Esophagus squamous epithelium (tissue), 5 donors: ENCODE measurements at regions not wholly inside any gene's neighbourhood (a gene's known extent, or its start where the extent isn't known, plus 50 kb on each side); places are given as distances from the start of the nearest gene placed in this dataset.

Source experiments
- DNase-seq: peaks from one replicate; lab custom pipeline; 2025; lab: John Stamatoyannopoulos, UW
- H3K27ac ChIP-seq, 4 donors: fragments of 200-600 bp; sonication (generic); one replicate each; pipeline ENCODE4 v1.5.1; 2016 to 2019; ENCODE audit warnings: mild to moderate bottlenecking in 1 of 4
- H3K27me3 ChIP-seq, 4 donors: fragments of 200-600 bp; sonication (generic); 1 replicate in 3 of 4; 2 replicates in 1 of 4; pipeline versions ENCODE4 v1.5.1 to v1.6.0; 2017 to 2021; ENCODE audit warnings: antibody characterized with exemption in 1 of 4
- H3K36me3 ChIP-seq, 3 donors: fragments of 200-600 bp; sonication (generic); one replicate each; pipeline ENCODE4 v1.5.1; 2016 to 2019
- H3K4me1 ChIP-seq, 3 donors: fragments of 200-600 bp; sonication (generic); one replicate each; pipeline ENCODE4 v1.5.1; 2017 to 2019
- H3K4me3 ChIP-seq, 4 donors: fragments of 200-600 bp; sonication (generic); 1 replicate in 3 of 4; 2 replicates in 1 of 4; pipeline ENCODE4 v1.5.1; 2016 to 2019; ENCODE audit warnings: mild to moderate bottlenecking in 2 of 4, moderate library complexity in 1 of 4
- H3K9me3 ChIP-seq, 3 donors: fragments of 200-600 bp; sonication (generic); one replicate each; pipeline ENCODE4 v1.5.1; 2016 to 2019
- POLR2A ChIP-seq, 4 donors: fragments of 450-650 bp; IDR thresholded peaks; one replicate each; pipeline ENCODE4 v1.6.1; 2017; ENCODE audit warnings: antibody characterized with exemption in 4 of 4, mild to moderate bottlenecking in 4 of 4, moderate library complexity in 3 of 4
- whole genome bisulfite sequencing, 2 donors: methylation state at CpG; one replicate each; pipeline ENCODE4 v1.1.5; 2018; 5-methylcytosine and 5-hydroxymethylcytosine counted together
- intact Hi-C: fragments of 100-400 bp; cut with DNase I; formaldehyde crosslinking; loops from one replicate; pipeline ENCODE4 v1.15.0; 2022
- TF ChIP-seq, protein P1 (sequence below), 6 experiments: fragments of 450-650 bp in 4 of 6; fragments of 200-600 bp in 2 of 6; sonication (generic) in 2 of 6; IDR thresholded peaks; one replicate each; pipeline ENCODE4 v1.5.1; 2016 to 2019; ENCODE audit warnings: antibody characterized with exemption in 6 of 6, mild to moderate bottlenecking in 4 of 6, moderate library complexity in 4 of 6
- donor health status: DM: yes; HTN: yes; CAD: no.

DNA sequence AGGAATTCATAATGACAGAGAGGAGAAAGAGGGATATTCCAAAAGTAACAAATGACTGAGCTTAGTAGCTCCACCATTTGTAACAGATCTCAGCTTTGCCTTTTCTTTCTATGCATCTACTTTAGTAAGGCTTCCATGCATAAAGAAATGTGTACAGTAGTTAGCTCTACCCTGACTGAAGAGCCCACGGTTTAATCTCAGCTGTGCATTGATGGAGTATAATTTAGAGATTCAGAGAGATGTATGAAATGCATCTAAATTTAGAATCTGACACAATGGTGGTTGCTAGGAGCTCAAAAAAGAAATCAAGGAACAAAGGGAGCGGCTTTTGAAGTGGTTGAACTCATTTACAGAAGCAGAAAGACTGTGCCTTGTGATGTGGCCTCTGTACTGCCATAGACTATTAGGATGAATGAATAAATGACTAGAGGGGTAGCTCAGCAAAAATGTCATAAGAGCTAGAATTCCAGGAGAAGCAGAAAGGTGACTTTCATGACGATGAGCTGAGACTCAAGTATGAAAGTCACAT lies 838.6 kb downstream of the RPS29 start:
- Histone ChIP-seq H3K27me3 (no peaks in the 10 kb centered on the region), H3K4me3 (no peak overlapping the region), H3K9me3 (no peaks in the 10 kb centered on the region), H3K4me1 (no peaks in the 10 kb centered on the region), H3K36me3 (no peaks in the 10 kb centered on the region), H3K27ac (no peak overlapping the region)
- TF ChIP-seq, protein P1, sequence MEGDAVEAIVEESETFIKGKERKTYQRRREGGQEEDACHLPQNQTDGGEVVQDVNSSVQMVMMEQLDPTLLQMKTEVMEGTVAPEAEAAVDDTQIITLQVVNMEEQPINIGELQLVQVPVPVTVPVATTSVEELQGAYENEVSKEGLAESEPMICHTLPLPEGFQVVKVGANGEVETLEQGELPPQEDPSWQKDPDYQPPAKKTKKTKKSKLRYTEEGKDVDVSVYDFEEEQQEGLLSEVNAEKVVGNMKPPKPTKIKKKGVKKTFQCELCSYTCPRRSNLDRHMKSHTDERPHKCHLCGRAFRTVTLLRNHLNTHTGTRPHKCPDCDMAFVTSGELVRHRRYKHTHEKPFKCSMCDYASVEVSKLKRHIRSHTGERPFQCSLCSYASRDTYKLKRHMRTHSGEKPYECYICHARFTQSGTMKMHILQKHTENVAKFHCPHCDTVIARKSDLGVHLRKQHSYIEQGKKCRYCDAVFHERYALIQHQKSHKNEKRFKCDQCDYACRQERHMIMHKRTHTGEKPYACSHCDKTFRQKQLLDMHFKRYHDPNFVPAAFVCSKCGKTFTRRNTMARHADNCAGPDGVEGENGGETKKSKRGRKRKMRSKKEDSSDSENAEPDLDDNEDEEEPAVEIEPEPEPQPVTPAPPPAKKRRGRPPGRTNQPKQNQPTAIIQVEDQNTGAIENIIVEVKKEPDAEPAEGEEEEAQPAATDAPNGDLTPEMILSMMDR (IDR thresholded peaks at IDR 0.05) = no peak
- no peak for TF ChIP-seq POLR2A (IDR thresholded peaks at IDR 0.05)
- intact Hi-C loops = no loop called here
- no peak for DNase-seq
- WGBS, 2 donors = 38 to 42% methylated on average over 3 of the region's 3 CpGs

DNA sequence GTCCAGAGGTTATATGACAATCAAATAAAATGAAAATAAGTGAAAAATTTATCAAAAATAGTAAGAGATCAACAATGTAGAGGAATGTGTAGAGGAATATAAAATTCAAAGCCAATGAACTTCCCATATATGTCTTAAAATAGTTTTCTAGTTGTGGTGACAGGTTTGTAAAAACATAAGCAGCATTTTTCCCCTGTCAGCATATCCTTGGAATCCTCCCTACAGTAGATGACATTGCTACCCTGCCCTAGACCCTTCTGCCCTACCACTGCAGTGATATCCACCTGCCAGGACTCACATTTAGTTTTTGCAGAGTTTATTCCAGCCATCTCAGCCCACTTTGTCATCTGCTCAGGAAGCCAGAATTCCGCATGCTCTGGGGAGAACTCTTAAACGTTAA lies 842.0 kb downstream of the RPS29 start:
- WGBS, 2 donors = 47 to 62% methylated on average over 2 of the region's 2 CpGs
- intact Hi-C loops = no loop called here
- H3K4me3 ChIP-seq = no peak overlapping the region

DNA sequence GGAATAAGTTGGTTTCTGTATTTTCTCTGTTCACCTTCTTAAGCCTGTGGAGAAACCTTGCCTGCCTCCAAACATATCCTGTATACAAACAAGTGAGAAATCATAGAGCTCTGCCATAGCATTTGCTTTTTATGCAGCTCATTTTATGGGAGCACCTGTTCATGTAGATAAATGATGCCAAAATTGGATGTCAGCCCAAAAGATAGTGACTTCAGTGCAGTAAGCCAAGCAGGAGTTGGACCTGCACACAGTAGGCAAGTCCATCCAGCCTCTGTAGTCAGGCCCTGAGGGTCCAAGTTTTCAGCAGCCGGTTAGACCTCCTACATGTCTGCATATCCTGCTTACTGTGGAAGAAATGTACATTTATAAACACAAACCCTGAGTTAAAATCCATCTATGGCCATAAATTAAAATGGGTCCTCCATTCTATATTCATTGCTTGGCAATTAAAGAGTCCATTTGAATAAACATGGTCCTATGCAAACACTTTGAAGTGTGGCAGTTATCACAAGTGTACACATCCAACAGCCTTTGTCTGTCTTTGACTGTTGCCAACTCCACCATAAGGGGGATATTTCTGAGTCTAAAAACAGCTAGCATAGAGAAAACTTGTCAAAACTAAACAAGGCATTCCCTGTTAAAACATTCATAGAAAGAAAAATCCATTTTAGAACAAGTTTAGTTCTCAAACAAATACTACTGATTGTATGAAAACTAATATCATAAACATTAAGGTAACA lies 847.8 kb downstream of the RPS29 start:
- WGBS, 2 donors = 58 to 67% methylated on average over 1 of the region's 1 CpG
- TF ChIP-seq, protein P1 (IDR thresholded peaks at IDR 0.05) = no peak
- TF ChIP-seq POLR2A (IDR thresholded peaks at IDR 0.05) = no peak
- intact Hi-C loops = no loop called here

More for the DNA sequence above, 842.0 kb downstream of the RPS29 start:
- Histone ChIP-seq H3K4me1 (no peaks in the 10 kb centered on the region), H3K27ac (no peak overlapping the region), H3K9me3 (no peaks in the 10 kb centered on the region), H3K27me3 (no peaks in the 10 kb centered on the region), H3K36me3 (no peaks in the 10 kb centered on the region)
- DNase-seq = no peak
- TF ChIP-seq, protein P1 (IDR thresholded peaks at IDR 0.05) = no peak
- TF ChIP-seq POLR2A (IDR thresholded peaks at IDR 0.05) = no peak

DNA sequence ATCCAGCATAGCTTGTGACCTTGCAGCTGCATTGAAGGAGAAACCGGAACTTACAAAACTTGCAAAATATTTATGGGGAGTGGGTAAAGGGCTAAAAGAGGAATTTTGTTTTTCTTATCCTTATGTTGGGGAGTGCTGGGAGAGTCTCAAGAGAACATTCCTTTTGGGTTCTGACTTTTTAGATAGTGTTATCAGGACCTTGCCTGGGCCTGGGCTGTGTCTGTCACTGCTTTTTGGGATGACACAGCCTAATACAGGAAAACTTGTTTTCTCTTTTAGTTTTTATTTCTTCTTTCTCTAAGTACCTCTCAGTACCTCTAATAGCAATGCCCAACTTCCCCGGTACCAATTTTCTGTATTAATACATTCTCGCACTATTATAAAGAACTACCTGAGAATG lies 850.6 kb downstream of the RPS29 start:
- H3K9me3 ChIP-seq = peaks cover 0 to 11% (median 0%) of the 10 kb centered on the region in 3 donors
- no peaks in the 10 kb centered on the region for H3K27me3 ChIP-seq
- no peak overlapping the region for H3K27ac ChIP-seq
- no peak overlapping the region for H3K4me3 ChIP-seq
- H3K4me1 ChIP-seq = no peaks in the 10 kb centered on the region
- H3K36me3 ChIP-seq = no peaks in the 10 kb centered on the region
- no peak for TF ChIP-seq POLR2A (IDR thresholded peaks at IDR 0.05)
- TF ChIP-seq, protein P1 (IDR thresholded peaks at IDR 0.05) = no peak
- WGBS, 2 donors = 78 to 86% methylated on average over 3 of the region's 3 CpGs
- intact Hi-C loops = no loop called here
- no peak for DNase-seq

More for the DNA sequence above, 847.8 kb downstream of the RPS29 start:
- Histone ChIP-seq H3K36me3 (no peaks in the 10 kb centered on the region), H3K4me3 (no peak overlapping the region), H3K27ac (no peak overlapping the region), H3K9me3 (peaks cover 0 to 11% (median 0%) of the 10 kb centered on the region in 3 donors), H3K27me3 (no peaks in the 10 kb centered on the region), H3K4me1 (no peaks in the 10 kb centered on the region)
- no peak for DNase-seq

DNA sequence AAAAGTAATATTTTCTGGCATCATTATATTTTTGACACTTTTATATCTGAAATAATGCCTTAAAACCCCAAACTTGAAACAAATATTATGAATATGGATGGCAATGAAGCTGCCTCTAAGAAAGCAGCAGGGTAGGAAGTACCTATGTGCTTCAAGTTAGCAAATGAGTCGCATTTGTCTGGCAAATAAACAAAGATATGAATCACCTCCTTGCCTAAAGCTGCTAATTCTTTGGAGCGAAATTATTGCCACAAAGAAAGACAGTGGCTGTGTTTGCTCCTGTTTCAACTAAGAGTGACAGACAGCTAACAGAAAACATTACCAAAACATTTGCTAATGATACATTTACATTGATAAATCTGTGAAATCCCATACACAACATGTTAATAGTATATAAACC lies 854.9 kb downstream of the RPS29 start:
- DNase-seq = no peak
- no peak overlapping the region for H3K4me3 ChIP-seq
- no peaks in the 10 kb centered on the region for H3K4me1 ChIP-seq
- H3K36me3 ChIP-seq = no peaks in the 10 kb centered on the region
- no peaks in the 10 kb centered on the region for H3K27me3 ChIP-seq
- WGBS, 2 donors = 47 to 48% methylated on average over 2 of the region's 2 CpGs
- no peak for TF ChIP-seq POLR2A (IDR thresholded peaks at IDR 0.05)
- TF ChIP-seq, protein P1 (IDR thresholded peaks at IDR 0.05) = no peak
- intact Hi-C loops = no loop called here
- no peak overlapping the region for H3K27ac ChIP-seq
- H3K9me3 ChIP-seq = peaks cover 0 to 11% (median 0%) of the 10 kb centered on the region in 3 donors
